ENCODE measurements at regions not wholly inside any gene's neighbourhood (a gene's known extent, or its start where the extent isn't known, plus 50 kb on each side); places are given as distances from the start of the nearest gene placed in this dataset.

DNA sequence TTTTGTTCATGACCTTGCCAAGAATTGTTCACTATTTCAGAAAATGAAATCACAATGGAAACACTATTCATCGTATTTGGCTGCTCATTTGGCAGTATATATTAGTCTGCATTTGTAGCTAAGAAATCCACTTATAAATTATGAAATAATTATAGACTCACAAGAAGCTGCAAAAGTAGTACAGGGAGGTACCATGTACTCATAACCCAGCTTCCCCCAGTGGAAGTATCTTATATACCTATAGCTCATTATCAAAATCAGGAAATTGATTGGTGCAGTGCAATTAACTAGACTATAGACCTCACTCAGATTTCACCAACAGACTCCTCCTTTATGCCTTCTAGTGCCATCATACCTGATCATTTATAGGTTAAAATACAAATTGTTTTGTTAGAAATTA is 178.8 kb upstream of the VASH1 start:
- Histone ChIP-seq H3K4me1 (ENCODE audit: control insufficient read depth, insufficient read depth, low read length) (no peaks in the 10 kb centered on the region), H3K27me3 (ENCODE audit: control insufficient read depth, insufficient read depth, low read length) (no peaks in the 10 kb centered on the region), H3K9ac (ENCODE audit: low read depth, low read length) (no peak overlapping the region), H3K36me3 (ENCODE audit: control insufficient read depth, insufficient read depth, low read length) (no peaks in the 10 kb centered on the region), H3K9me3 (ENCODE audit: control insufficient read depth, insufficient read depth, low read length) (no peaks in the 10 kb centered on the region), H3K27ac (ENCODE audit: low read depth, low read length) (no peak overlapping the region), H3K4me3 (ENCODE audit: low read depth, low read length) (no peak overlapping the region)

DNA sequence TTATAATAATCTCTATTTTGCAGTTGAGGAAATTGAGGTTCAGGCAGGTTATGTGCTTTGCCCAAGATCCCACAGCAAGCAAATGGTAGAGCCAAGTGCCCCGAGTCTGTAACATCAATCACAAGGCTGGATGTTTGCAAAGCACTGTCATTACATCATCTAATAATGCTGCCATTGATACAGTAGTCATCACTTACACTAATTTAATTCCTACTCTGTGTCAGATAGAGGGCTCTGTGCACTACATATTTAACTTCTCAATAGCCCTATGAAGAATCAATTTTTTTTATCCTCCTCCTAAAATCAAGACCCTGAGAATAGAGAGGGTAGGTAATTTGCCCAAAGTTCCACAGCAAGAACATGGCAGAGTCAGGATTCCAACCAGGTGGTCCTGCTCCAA is 178.1 kb upstream of the VASH1 start:
- Histone ChIP-seq H3K9ac (ENCODE audit: low read depth, low read length) (no peak overlapping the region), H3K4me3 (ENCODE audit: low read depth, low read length) (no peak overlapping the region), H3K9me3 (ENCODE audit: control insufficient read depth, insufficient read depth, low read length) (no peaks in the 10 kb centered on the region), H3K4me1 (ENCODE audit: control insufficient read depth, insufficient read depth, low read length) (no peaks in the 10 kb centered on the region), H3K27ac (ENCODE audit: low read depth, low read length) (no peak overlapping the region), H3K36me3 (ENCODE audit: control insufficient read depth, insufficient read depth, low read length) (no peaks in the 10 kb centered on the region), H3K27me3 (ENCODE audit: control insufficient read depth, insufficient read depth, low read length) (no peaks in the 10 kb centered on the region)

DNA sequence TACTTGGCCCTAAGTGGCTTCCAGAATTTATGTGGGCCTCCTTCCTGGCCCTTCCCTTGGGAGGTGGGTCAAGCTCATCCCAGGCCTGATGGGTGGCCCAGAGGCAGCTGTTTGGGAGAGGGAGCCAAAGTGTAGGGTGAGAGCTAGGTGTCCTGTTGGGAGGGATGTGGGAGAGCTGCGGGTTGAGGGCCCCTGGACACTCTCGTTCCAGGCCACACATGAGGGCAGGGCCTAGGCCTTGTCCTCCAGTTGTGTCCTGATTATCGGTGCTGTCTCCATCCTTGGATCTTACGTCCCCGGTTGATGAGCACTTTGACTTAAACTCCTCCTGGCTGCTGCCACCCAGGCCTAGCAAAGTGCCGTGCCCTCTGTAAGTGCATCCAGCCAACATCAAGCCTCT is 177.5 kb upstream of the VASH1 start:
- no peak overlapping the region for H3K4me3 ChIP-seq (ENCODE audit: low read depth, low read length)
- no peak overlapping the region for H3K27ac ChIP-seq (ENCODE audit: low read depth, low read length)
- H3K36me3 ChIP-seq (ENCODE audit: control insufficient read depth, insufficient read depth, low read length): no peaks in the 10 kb centered on the region
- H3K4me1 ChIP-seq (ENCODE audit: control insufficient read depth, insufficient read depth, low read length): no peaks in the 10 kb centered on the region
- H3K9ac ChIP-seq (ENCODE audit: low read depth, low read length): no peak overlapping the region
- H3K27me3 ChIP-seq (ENCODE audit: control insufficient read depth, insufficient read depth, low read length): no peaks in the 10 kb centered on the region
- no peaks in the 10 kb centered on the region for H3K9me3 ChIP-seq (ENCODE audit: control insufficient read depth, insufficient read depth, low read length)

DNA sequence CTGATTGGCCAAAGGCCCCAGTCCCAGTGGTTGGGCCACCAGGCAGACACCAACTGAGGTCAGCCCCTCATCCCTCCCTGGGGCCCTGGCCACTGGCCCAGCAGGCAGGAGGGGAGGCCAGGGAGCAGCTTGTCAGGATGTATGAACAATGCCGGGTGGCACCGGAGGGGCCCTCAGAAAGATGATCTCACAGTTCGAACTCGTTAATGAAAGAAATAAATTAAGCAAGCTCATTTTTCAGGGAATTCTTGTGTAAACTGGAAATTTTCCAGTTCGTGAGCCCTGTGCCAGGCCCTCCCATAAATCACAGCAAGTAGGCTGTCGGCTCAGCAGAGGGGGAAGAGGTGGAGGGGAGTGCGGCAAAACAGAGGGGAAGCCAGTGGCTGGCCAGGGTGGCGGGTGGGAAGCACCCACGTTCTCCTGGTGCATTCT is 177.0 kb upstream of the VASH1 start:
- no peaks in the 10 kb centered on the region for H3K36me3 ChIP-seq (ENCODE audit: control insufficient read depth, insufficient read depth, low read length)
- H3K27ac ChIP-seq (ENCODE audit: low read depth, low read length): no peak overlapping the region
- H3K9ac ChIP-seq (ENCODE audit: low read depth, low read length): no peak overlapping the region
- H3K4me3 ChIP-seq (ENCODE audit: low read depth, low read length): no peak overlapping the region
- no peaks in the 10 kb centered on the region for H3K4me1 ChIP-seq (ENCODE audit: control insufficient read depth, insufficient read depth, low read length)
- H3K9me3 ChIP-seq (ENCODE audit: control insufficient read depth, insufficient read depth, low read length): no peaks in the 10 kb centered on the region
- no peaks in the 10 kb centered on the region for H3K27me3 ChIP-seq (ENCODE audit: control insufficient read depth, insufficient read depth, low read length)

DNA sequence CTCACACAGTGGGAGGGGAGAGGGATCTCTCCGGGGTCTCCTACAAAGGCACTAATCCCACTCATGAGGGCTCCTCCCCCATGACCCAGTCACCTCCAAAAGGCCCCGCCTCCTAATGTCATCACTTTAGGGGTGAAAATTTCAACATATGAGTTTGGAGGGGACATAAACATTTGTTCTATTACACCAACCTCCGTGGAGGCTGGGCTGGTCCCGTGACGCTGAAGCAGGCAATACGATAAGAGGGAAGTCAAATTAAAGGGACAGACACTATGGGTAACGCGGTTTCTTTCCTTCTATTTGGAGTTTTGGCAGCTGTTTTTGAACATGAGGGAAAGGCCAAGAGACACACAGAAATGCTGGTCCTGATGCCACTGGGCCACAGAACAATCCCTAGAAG is 175.7 kb upstream of the VASH1 start:
- no peak overlapping the region for H3K4me3 ChIP-seq (ENCODE audit: low read depth, low read length)
- no peaks in the 10 kb centered on the region for H3K36me3 ChIP-seq (ENCODE audit: control insufficient read depth, insufficient read depth, low read length)
- no peaks in the 10 kb centered on the region for H3K9me3 ChIP-seq (ENCODE audit: control insufficient read depth, insufficient read depth, low read length)
- no peak overlapping the region for H3K9ac ChIP-seq (ENCODE audit: low read depth, low read length)
- H3K27me3 ChIP-seq (ENCODE audit: control insufficient read depth, insufficient read depth, low read length): no peaks in the 10 kb centered on the region
- no peak overlapping the region for H3K27ac ChIP-seq (ENCODE audit: low read depth, low read length)
- no peaks in the 10 kb centered on the region for H3K4me1 ChIP-seq (ENCODE audit: control insufficient read depth, insufficient read depth, low read length)

DNA sequence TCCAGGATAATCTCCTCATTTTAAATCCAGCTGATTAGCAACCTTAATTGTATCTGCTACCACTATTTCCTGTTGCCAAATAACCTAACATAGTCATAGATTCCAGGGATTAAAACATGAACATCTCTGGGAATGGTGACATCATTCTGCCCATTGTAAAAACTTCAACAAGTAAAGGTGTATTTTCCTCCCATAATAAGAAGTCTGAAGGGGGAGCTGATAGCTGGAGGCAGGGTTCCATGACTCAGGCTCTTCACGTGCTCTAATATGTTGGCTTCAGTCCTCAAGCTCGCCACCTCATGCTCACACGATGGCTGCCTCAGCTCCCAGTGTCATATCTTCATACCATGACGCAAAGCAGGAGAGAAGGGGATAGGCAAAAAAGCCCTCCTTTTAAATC is 172.0 kb upstream of the VASH1 start:
- Histone ChIP-seq H3K9ac (ENCODE audit: low read depth, low read length) (no peak overlapping the region), H3K36me3 (ENCODE audit: control insufficient read depth, insufficient read depth, low read length) (no peaks in the 10 kb centered on the region), H3K4me3 (ENCODE audit: low read depth, low read length) (no peak overlapping the region), H3K27ac (ENCODE audit: low read depth, low read length) (no peak overlapping the region), H3K27me3 (ENCODE audit: control insufficient read depth, insufficient read depth, low read length) (no peaks in the 10 kb centered on the region), H3K4me1 (ENCODE audit: control insufficient read depth, insufficient read depth, low read length) (no peaks in the 10 kb centered on the region), H3K9me3 (ENCODE audit: control insufficient read depth, insufficient read depth, low read length) (no peaks in the 10 kb centered on the region)

DNA sequence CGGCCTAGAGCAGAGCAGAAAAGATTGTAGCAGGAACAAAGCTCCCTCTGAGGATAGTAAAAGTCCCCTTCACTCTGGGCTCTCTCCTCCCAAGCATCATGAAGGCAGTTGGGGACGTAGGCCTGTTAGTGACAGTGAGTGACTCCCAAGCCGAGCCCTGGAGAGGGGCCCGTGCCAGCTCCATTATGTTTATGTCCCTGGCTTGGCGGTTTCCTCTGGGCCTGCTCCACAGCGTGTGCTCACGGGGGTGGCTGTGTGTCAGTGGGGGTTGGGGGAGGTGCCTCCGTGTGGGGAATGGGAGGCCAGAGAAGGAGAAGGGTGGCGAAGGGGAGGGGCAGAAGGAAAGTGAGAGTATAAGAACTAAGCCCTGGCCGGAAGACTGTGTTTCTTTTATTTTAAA is 170.0 kb upstream of the VASH1 start:
- no peak overlapping the region for H3K4me3 ChIP-seq (ENCODE audit: low read depth, low read length)
- no peak overlapping the region for H3K9ac ChIP-seq (ENCODE audit: low read depth, low read length)
- H3K36me3 ChIP-seq (ENCODE audit: control insufficient read depth, insufficient read depth, low read length): no peaks in the 10 kb centered on the region
- H3K4me1 ChIP-seq (ENCODE audit: control insufficient read depth, insufficient read depth, low read length): no peaks in the 10 kb centered on the region
- no peaks in the 10 kb centered on the region for H3K27me3 ChIP-seq (ENCODE audit: control insufficient read depth, insufficient read depth, low read length)
- H3K9me3 ChIP-seq (ENCODE audit: control insufficient read depth, insufficient read depth, low read length): no peaks in the 10 kb centered on the region
- H3K27ac ChIP-seq (ENCODE audit: low read depth, low read length): no peak overlapping the region

DNA sequence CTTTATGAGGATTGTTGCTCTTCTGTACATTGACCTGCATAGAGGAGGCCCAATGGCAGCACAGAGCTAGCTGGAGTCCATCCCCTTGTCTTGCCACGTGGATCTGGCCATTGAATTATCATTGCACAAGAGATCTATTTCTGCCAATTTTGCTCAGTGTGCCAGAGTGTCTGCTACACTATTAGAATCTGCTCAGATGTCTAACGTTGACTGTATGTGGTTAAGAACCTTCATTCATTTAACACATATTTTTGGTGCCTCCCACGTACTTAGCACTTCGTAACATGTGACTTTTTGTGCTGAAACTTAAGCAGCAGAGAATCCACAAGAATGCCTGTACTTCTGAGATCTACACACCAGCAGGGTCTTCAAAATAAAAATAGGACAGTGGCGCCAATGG is 166.0 kb upstream of the VASH1 start:
- no peaks in the 10 kb centered on the region for H3K36me3 ChIP-seq (ENCODE audit: control insufficient read depth, insufficient read depth, low read length)
- no peaks in the 10 kb centered on the region for H3K9me3 ChIP-seq (ENCODE audit: control insufficient read depth, insufficient read depth, low read length)
- no peaks in the 10 kb centered on the region for H3K4me1 ChIP-seq (ENCODE audit: control insufficient read depth, insufficient read depth, low read length)
- H3K4me3 ChIP-seq (ENCODE audit: low read depth, low read length): no peak overlapping the region
- no peak overlapping the region for H3K9ac ChIP-seq (ENCODE audit: low read depth, low read length)
- no peaks in the 10 kb centered on the region for H3K27me3 ChIP-seq (ENCODE audit: control insufficient read depth, insufficient read depth, low read length)
- no peak overlapping the region for H3K27ac ChIP-seq (ENCODE audit: low read depth, low read length)

DNA sequence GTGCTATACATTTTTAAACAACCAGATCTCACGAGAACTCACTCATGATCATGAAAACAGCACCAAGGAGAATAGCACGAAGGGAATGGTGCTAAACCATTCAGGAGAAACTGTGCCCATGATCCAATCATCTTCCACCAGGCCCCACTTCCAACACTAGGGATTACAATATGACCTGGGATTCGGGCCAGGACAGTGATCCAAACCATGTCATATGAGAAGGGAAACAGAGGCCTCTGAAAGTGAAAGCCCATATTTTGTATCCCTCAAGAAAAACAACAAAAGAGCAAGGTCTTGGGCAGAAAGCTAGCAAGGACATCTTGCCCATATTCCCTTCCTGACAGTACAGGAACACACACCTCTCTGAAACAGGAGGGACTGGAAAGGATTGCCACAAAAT is 163.9 kb upstream of the VASH1 start:
- no peaks in the 10 kb centered on the region for H3K36me3 ChIP-seq (ENCODE audit: control insufficient read depth, insufficient read depth, low read length)
- H3K27me3 ChIP-seq (ENCODE audit: control insufficient read depth, insufficient read depth, low read length): no peaks in the 10 kb centered on the region
- no peaks in the 10 kb centered on the region for H3K9me3 ChIP-seq (ENCODE audit: control insufficient read depth, insufficient read depth, low read length)
- H3K4me1 ChIP-seq (ENCODE audit: control insufficient read depth, insufficient read depth, low read length): no peaks in the 10 kb centered on the region
- H3K9ac ChIP-seq (ENCODE audit: low read depth, low read length): no peak overlapping the region
- H3K27ac ChIP-seq (ENCODE audit: low read depth, low read length): no peak overlapping the region
- H3K4me3 ChIP-seq (ENCODE audit: low read depth, low read length): no peak overlapping the region

DNA sequence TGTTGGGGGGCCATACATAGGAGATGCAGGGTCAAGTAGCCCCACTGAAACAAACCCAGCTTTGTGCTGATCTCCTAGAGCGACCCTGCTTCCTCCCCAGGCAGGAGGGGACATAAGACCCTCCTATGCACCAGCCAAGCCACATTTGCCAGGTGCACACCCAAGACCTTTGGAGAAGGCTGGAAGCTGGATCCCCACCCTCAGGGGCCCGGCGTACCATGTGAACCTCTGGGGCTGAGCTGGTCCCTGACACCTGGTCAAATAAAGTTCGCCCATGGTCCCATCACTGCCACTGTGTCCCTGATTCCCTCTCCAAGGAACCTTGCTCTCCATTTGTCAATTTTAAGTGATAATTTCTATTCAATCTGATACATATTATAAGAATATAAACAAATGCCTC is 162.1 kb upstream of the VASH1 start:
- Histone ChIP-seq H3K27ac (ENCODE audit: low read depth, low read length) (no peak overlapping the region), H3K4me1 (ENCODE audit: control insufficient read depth, insufficient read depth, low read length) (no peaks in the 10 kb centered on the region), H3K9ac (ENCODE audit: low read depth, low read length) (no peak overlapping the region), H3K27me3 (ENCODE audit: control insufficient read depth, insufficient read depth, low read length) (no peaks in the 10 kb centered on the region), H3K36me3 (ENCODE audit: control insufficient read depth, insufficient read depth, low read length) (no peaks in the 10 kb centered on the region), H3K9me3 (ENCODE audit: control insufficient read depth, insufficient read depth, low read length) (no peaks in the 10 kb centered on the region), H3K4me3 (ENCODE audit: low read depth, low read length) (no peak overlapping the region)

DNA sequence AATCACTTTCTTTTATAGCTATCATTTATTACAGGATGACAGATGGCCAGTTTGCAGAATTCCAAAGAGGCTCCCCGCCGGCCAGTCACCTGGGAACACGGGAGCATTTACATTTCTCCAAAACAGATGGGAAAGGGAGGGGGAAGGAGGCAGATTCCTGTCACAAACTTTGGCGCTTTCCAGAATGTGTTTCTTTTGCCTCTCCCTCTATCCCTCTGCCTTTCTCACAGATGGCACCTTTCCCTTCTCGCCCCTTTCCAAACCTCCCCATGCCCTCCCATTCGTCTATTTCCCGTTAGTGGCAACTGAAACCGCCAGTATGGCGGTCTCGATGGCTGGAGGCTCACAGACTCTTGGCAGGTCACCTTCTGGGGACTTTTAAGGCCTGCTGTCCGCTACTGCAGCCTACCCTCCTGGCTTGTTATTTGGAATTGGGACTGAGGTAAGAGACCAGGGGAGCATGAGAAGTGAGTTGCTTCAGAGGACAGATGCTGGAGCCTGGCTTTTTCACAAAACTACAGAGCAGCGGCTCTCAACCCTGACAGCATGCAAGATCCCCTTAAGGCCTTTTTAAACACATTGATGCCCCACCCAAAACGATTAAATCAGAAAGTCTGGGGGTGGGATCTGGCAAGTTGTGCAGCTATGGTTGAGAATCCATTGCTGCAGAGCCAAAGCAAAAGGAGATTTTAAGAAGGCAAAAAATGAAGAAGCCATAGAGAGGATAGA is 161.5 kb upstream of the VASH1 start:
- H3K36me3 ChIP-seq (ENCODE audit: control insufficient read depth, insufficient read depth, low read length): no peaks in the 10 kb centered on the region
- no peaks in the 10 kb centered on the region for H3K27me3 ChIP-seq (ENCODE audit: control insufficient read depth, insufficient read depth, low read length)
- no peaks in the 10 kb centered on the region for H3K4me1 ChIP-seq (ENCODE audit: control insufficient read depth, insufficient read depth, low read length)

DNA sequence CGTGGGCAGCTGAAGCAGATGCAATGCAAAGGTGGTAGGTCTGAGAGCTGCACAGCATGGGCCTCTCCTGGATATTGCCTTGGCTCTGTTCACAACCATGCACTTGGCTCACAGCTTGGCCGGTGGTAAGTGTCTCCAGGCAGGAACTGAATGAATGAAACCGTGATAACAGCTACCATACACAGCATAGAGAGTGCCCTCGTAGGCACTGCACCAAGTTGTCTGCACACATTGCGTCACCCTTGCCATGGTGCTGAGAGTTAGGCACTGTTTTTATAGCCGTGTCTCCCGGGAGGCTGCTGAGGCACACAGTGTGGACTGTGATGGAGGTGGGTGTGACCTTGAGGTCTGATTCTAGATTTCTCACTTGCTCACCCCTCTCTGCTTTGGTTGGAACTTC is 157.6 kb upstream of the VASH1 start:
- Histone ChIP-seq H3K9ac (ENCODE audit: low read depth, low read length) (no peak overlapping the region), H3K36me3 (ENCODE audit: control insufficient read depth, insufficient read depth, low read length) (no peaks in the 10 kb centered on the region), H3K27ac (ENCODE audit: low read depth, low read length) (no peak overlapping the region), H3K27me3 (ENCODE audit: control insufficient read depth, insufficient read depth, low read length) (no peaks in the 10 kb centered on the region), H3K9me3 (ENCODE audit: control insufficient read depth, insufficient read depth, low read length) (no peaks in the 10 kb centered on the region), H3K4me3 (ENCODE audit: low read depth, low read length) (no peak overlapping the region), H3K4me1 (ENCODE audit: control insufficient read depth, insufficient read depth, low read length) (no peaks in the 10 kb centered on the region)

More for the DNA sequence above, 161.5 kb upstream of the VASH1 start:
- no peak overlapping the region for H3K27ac ChIP-seq (ENCODE audit: low read depth, low read length)
- no peak overlapping the region for H3K9ac ChIP-seq (ENCODE audit: low read depth, low read length)
- no peak overlapping the region for H3K4me3 ChIP-seq (ENCODE audit: low read depth, low read length)
- no peaks in the 10 kb centered on the region for H3K9me3 ChIP-seq (ENCODE audit: control insufficient read depth, insufficient read depth, low read length)

Data from HUES48 (cell line).